ENCODE measurements at regions not wholly inside any gene's neighbourhood (a gene's known extent, or its start where the extent isn't known, plus 50 kb on each side); places are given as distances from the start of the nearest gene placed in this dataset.
"Not testable (repeated sequence)": the region's sequence is repeated elsewhere in the genome, so short reads cannot be mapped to it uniquely, and the experiment has no call there.

- TF ChIP-seq POLR2A, CTCF (IDR thresholded peaks at IDR 0.05): not testable (repeated sequence)
Observed at GRCh38 chr6:26863641-26864040, 204.1 kb upstream of the ZNF322 start.

Measured in ovary (tissue), 3 donors.